ENCODE measurements at regions not wholly inside any gene's neighbourhood (a gene's known extent, or its start where the extent isn't known, plus 50 kb on each side); places are given as distances from the start of the nearest gene placed in this dataset.
A peak's percentile ranks its signal among the peaks of the same experiment; 100 is the strongest.

GRCh38 chr2:20110876-20111275 is 59.4 kb upstream of the LAPTM4A start:
- DNase-seq (ENCODE audit: low read depth): no peak
- TF ChIP-seq CTCF (IDR thresholded peaks at IDR 0.05; ENCODE audit: low read depth, low read length) (no peak), MAX (IDR thresholded peaks at IDR 0.05; ENCODE audit: low read depth, low read length) (no peak), MYC (IDR thresholded peaks at IDR 0.05; ENCODE audit: low read depth, low read length) (no peak), POLR2A (IDR thresholded peaks at IDR 0.05; ENCODE audit: extremely low read depth, insufficient read length) (no peak)

GRCh38 chr2:20110383-20110782 is 59.0 kb upstream of the LAPTM4A start:
- no peak overlapping the region for H3K4me3 ChIP-seq (ENCODE audit: low read depth, low read length)
- DNase-seq (ENCODE audit: low read depth): no peak
- TF ChIP-seq POLR2A (IDR thresholded peaks at IDR 0.05; ENCODE audit: extremely low read depth, insufficient read length): no peak
- no peak for TF ChIP-seq MAX (IDR thresholded peaks at IDR 0.05; ENCODE audit: low read depth, low read length)
- no peak for TF ChIP-seq CTCF (IDR thresholded peaks at IDR 0.05; ENCODE audit: low read depth, low read length)
- TF ChIP-seq MYC (IDR thresholded peaks at IDR 0.05; ENCODE audit: low read depth, low read length): no peak

More at GRCh38 chr2:20110876-20111275, 59.4 kb upstream of the LAPTM4A start:
- no peak overlapping the region for H3K4me3 ChIP-seq (ENCODE audit: low read depth, low read length)

GRCh38 chr2:20108655-20109396 is 57.4 kb upstream of the LAPTM4A start:
- TF ChIP-seq CTCF (IDR thresholded peaks at IDR 0.05; ENCODE audit: low read depth, low read length) (no peak), MAX (IDR thresholded peaks at IDR 0.05; ENCODE audit: low read depth, low read length) (no peak), MYC (IDR thresholded peaks at IDR 0.05; ENCODE audit: low read depth, low read length) (no peak), POLR2A (IDR thresholded peaks at IDR 0.05; ENCODE audit: extremely low read depth, insufficient read length) (no peak)
- peak; percentile 62 for DNase-seq (ENCODE audit: low read depth)
- H3K4me3 ChIP-seq (ENCODE audit: low read depth, low read length): no peak overlapping the region

GRCh38 chr2:20107776-20108175 is 56.3 kb upstream of the LAPTM4A start:
- H3K4me3 ChIP-seq (ENCODE audit: low read depth, low read length): no peak overlapping the region
- TF ChIP-seq POLR2A (IDR thresholded peaks at IDR 0.05; ENCODE audit: extremely low read depth, insufficient read length) (no peak), MAX (IDR thresholded peaks at IDR 0.05; ENCODE audit: low read depth, low read length) (no peak), CTCF (IDR thresholded peaks at IDR 0.05; ENCODE audit: low read depth, low read length) (no peak)
- DNase-seq (ENCODE audit: low read depth): no peak

GRCh38 chr2:20107352-20107751 is 55.9 kb upstream of the LAPTM4A start:
- TF ChIP-seq MYC (IDR thresholded peaks at IDR 0.05; ENCODE audit: low read depth, low read length) (no peak), MAX (IDR thresholded peaks at IDR 0.05; ENCODE audit: low read depth, low read length) (no peak)
- DNase-seq (ENCODE audit: low read depth): no peak
- no peak overlapping the region for H3K4me3 ChIP-seq (ENCODE audit: low read depth, low read length)

- no peak overlapping the region for H3K4me3 ChIP-seq (ENCODE audit: low read depth, low read length)
- TF ChIP-seq POLR2A (IDR thresholded peaks at IDR 0.05; ENCODE audit: extremely low read depth, insufficient read length) (no peak), CTCF (IDR thresholded peaks at IDR 0.05; ENCODE audit: low read depth, low read length) (no peak), MAX (IDR thresholded peaks at IDR 0.05; ENCODE audit: low read depth, low read length) (no peak), MYC (IDR thresholded peaks at IDR 0.05; ENCODE audit: low read depth, low read length) (no peak)
- no peak for DNase-seq (ENCODE audit: low read depth)
Measured at GRCh38 chr2:20106746-20107145, 55.3 kb upstream of the LAPTM4A start.

All from NB4 (cell line).